Smooth muscle cell (in vitro differentiated cells): ENCODE measurements at regions not wholly inside any gene's neighbourhood (a gene's known extent, or its start where the extent isn't known, plus 50 kb on each side); places are given as distances from the start of the nearest gene placed in this dataset.

Experiments
- DNase-seq: peaks from one replicate; lab custom pipeline; 2025; ENCODE audit not compliant: unreplicated experiment; lab: John Stamatoyannopoulos, UW
- H2AFZ ChIP-seq: fragments of 200-600 bp; sonication (generic); 2 replicates; pipeline ENCODE4 v1.6.0; 2016; ENCODE audit warnings: antibody characterized with exemption, low read depth, mild to moderate bottlenecking
- H3F3A ChIP-seq: fragments of 200-600 bp; sonication (generic); 2 replicates; pipeline ENCODE4 v1.6.0; 2017; ENCODE audit warnings: antibody characterized with exemption, low read depth
- H3K27ac ChIP-seq: fragments of 200-600 bp; sonication (generic); 2 replicates; pipeline ENCODE4 v1.5.1; 2016; ENCODE audit warnings: low read depth, mild to moderate bottlenecking
- H3K27me3 ChIP-seq: fragments of 200-600 bp; sonication (generic); 2 replicates; pipeline ENCODE4 v1.6.1; 2016; ENCODE audit warnings: low read depth, mild to moderate bottlenecking
- H3K36me3 ChIP-seq: fragments of 200-600 bp; sonication (generic); 2 replicates; pipeline ENCODE4 v1.5.1; 2016; ENCODE audit warnings: low read depth
- H3K4me1 ChIP-seq: fragments of 200-600 bp; sonication (generic); 2 replicates; pipeline ENCODE4 v1.5.1; 2016; ENCODE audit warnings: low read depth
- H3K4me2 ChIP-seq: fragments of 200-600 bp; sonication (generic); 2 replicates; pipeline ENCODE4 v1.6.0; 2016; ENCODE audit warnings: mild to moderate bottlenecking
- H3K4me3 ChIP-seq: fragments of 200-600 bp; sonication (generic); 2 replicates; pipeline ENCODE4 v1.5.1; 2016; ENCODE audit warnings: mild to moderate bottlenecking
- H3K79me2 ChIP-seq: fragments of 200-600 bp; sonication (generic); 2 replicates; pipeline ENCODE4 v1.6.0; 2016; ENCODE audit warnings: low read depth, mild to moderate bottlenecking
- H3K9ac ChIP-seq: fragments of 200-600 bp; sonication (generic); 2 replicates; pipeline ENCODE4 v1.6.0; 2016; ENCODE audit warnings: low read depth
- H3K9me3 ChIP-seq: fragments of 200-600 bp; sonication (generic); replicated peaks from 2 replicates; pipeline ENCODE4 v1.5.1; 2016; ENCODE audit warnings: low read depth
- H4K20me1 ChIP-seq: fragments of 200-600 bp; sonication (generic); 2 replicates; pipeline ENCODE4 v1.6.0; 2016; ENCODE audit warnings: low read depth
- WGBS: methylation state at CpG from one replicate; pipeline ENCODE4 v1.1.7; 2016; ENCODE audit warnings: low lambda C conversion rate; 5-methylcytosine and 5-hydroxymethylcytosine counted together
- TF ChIP-seq, protein P1 (sequence below): fragments of 200-600 bp; sonication (generic); IDR thresholded peaks from 2 replicates; pipeline ENCODE4 v1.5.1; 2017; ENCODE audit warnings: borderline replicate concordance, mild to moderate bottlenecking, antibody characterized with exemption; ENCODE audit not compliant: insufficient read depth, poor library complexity, severe bottlenecking

DNA sequence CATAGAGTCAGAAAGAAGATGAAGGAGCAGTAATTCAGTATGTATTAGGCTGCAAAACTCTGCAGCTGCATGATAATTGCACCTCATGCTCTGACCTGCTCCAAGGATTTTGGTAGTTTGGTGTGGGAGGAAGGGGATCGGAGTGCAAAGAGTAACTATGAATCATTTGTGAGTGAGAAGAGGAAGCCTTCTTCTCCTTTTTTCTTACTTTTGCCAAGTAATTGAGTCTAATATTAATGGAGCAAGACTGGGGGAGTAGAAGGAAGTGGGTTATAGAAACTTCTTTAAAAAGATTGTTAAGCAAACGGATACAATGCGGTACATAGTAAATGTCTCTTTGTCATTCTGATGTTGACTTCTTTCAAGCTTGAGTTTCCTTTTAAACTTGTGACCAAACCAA, 276.5 kb downstream of the EDEM1 start:
- Histone ChIP-seq H3K4me1 (no peaks in the 10 kb centered on the region), H3F3A (no peaks in the 10 kb centered on the region), H3K4me2 (no peak overlapping the region), H2AFZ (no peak overlapping the region), H4K20me1 (no peaks in the 10 kb centered on the region), H3K4me3 (no peak overlapping the region), H3K27me3 (no peaks in the 10 kb centered on the region), H3K27ac (no peak overlapping the region), H3K9ac (no peak overlapping the region), H3K9me3 (no peaks in the 10 kb centered on the region), H3K36me3 (no peaks in the 10 kb centered on the region), H3K79me2 (no peaks in the 10 kb centered on the region)
- 74% methylated on average over 3 of the region's 3 CpGs for WGBS
- DNase-seq = no peak
- TF ChIP-seq, protein P1, sequence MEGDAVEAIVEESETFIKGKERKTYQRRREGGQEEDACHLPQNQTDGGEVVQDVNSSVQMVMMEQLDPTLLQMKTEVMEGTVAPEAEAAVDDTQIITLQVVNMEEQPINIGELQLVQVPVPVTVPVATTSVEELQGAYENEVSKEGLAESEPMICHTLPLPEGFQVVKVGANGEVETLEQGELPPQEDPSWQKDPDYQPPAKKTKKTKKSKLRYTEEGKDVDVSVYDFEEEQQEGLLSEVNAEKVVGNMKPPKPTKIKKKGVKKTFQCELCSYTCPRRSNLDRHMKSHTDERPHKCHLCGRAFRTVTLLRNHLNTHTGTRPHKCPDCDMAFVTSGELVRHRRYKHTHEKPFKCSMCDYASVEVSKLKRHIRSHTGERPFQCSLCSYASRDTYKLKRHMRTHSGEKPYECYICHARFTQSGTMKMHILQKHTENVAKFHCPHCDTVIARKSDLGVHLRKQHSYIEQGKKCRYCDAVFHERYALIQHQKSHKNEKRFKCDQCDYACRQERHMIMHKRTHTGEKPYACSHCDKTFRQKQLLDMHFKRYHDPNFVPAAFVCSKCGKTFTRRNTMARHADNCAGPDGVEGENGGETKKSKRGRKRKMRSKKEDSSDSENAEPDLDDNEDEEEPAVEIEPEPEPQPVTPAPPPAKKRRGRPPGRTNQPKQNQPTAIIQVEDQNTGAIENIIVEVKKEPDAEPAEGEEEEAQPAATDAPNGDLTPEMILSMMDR = no peak

DNA sequence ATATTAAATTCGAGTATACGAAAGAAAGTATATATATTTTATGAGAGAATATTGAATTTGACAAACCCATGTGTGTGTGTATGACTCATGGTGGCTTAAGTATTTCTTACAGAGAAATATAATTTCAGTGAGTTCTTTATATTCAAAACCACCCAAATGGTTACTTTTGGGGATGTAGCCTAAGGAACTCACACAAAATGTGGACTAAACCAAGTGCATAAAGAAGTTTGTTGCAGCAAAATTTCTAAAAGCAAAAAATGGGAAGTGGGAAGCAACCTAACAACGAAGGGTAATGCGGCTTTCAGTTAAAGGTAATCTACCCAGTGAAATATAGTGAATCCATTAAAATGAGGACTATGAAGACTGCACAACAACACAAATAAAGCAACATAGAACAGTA, 277.1 kb downstream of the EDEM1 start:
- Histone ChIP-seq H3K27ac (no peak overlapping the region), H3K4me2 (no peak overlapping the region), H3K4me1 (no peaks in the 10 kb centered on the region), H3K9me3 (no peaks in the 10 kb centered on the region), H3K9ac (no peak overlapping the region), H4K20me1 (no peaks in the 10 kb centered on the region), H3F3A (no peaks in the 10 kb centered on the region), H3K4me3 (no peak overlapping the region), H3K27me3 (no peaks in the 10 kb centered on the region), H3K79me2 (no peaks in the 10 kb centered on the region), H3K36me3 (no peaks in the 10 kb centered on the region), H2AFZ (no peak overlapping the region)
- DNase-seq = no peak
- 91% methylated on average over 4 of the region's 4 CpGs for WGBS
- TF ChIP-seq, protein P1 = no peak

DNA sequence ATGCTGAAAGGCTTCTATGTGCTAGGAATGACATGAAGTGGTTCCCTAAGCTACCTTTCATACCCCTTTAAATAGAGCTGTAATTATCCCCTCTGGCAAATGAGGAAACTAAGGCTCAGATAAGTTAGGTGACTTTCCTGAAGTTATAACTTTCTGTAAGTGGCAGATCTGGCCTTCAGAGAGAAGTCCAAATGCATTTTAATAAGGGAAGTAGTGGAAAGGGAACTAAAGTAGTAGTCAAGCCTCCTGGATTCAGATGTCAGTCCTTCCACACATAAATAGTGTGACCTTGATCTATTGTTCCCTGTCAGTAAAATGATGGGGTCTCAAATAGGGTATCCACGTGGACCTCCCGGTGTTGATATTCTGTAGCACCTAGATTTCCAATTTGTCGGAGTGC, 277.7 kb downstream of the EDEM1 start:
- Histone ChIP-seq H4K20me1 (no peaks in the 10 kb centered on the region), H2AFZ (no peak overlapping the region), H3F3A (no peaks in the 10 kb centered on the region), H3K36me3 (no peaks in the 10 kb centered on the region), H3K4me2 (no peak overlapping the region), H3K4me1 (no peaks in the 10 kb centered on the region), H3K9ac (no peak overlapping the region), H3K9me3 (no peaks in the 10 kb centered on the region), H3K79me2 (no peaks in the 10 kb centered on the region), H3K27ac (no peak overlapping the region), H3K27me3 (no peaks in the 10 kb centered on the region), H3K4me3 (no peak overlapping the region)
- no peak for DNase-seq
- WGBS = 99% methylated on average over 3 of the region's 3 CpGs
- TF ChIP-seq, protein P1 = no peak

DNA sequence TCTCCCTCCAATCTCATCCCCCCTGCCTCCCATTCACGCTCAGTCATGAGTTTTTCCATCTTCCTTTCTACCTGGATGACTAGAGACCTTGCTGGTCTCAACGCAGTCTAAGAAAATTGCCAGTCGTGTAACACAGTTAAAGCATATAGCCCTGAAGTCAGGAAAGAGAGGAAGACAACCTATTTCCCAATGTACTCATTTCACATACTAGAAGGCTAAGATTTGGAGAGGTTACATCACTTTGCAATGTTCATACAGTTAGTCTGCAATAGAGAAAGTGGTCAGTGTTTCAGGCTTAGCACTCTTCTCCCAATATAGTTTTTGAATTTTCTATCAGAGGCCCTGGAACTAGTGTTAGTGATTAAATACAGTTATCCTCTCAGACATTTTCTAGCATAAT, 278.6 kb downstream of the EDEM1 start:
- WGBS = 81% methylated on average over 3 of the region's 3 CpGs
- no peak overlapping the region for H3K9ac ChIP-seq
- no peaks in the 10 kb centered on the region for H3K27me3 ChIP-seq
- H4K20me1 ChIP-seq = no peaks in the 10 kb centered on the region
- H3K9me3 ChIP-seq = no peaks in the 10 kb centered on the region
- TF ChIP-seq, protein P1 = no peak
- H3K79me2 ChIP-seq = no peaks in the 10 kb centered on the region
- no peak overlapping the region for H3K4me2 ChIP-seq
- no peak overlapping the region for H3K4me3 ChIP-seq
- H3K36me3 ChIP-seq = no peaks in the 10 kb centered on the region
- H3F3A ChIP-seq = no peaks in the 10 kb centered on the region
- no peaks in the 10 kb centered on the region for H3K4me1 ChIP-seq
- DNase-seq = no peak
- no peak overlapping the region for H2AFZ ChIP-seq
- H3K27ac ChIP-seq = no peak overlapping the region
